Mammary epithelial cell (primary cell): ENCODE measurements at regions not wholly inside any gene's neighbourhood (a gene's known extent, or its start where the extent isn't known, plus 50 kb on each side); places are given as distances from the start of the nearest gene placed in this dataset.

Experiments
- CTCF ChIP-seq, 2 donors: IDR thresholded peaks in 1 of 2; conservative IDR thresholded peaks in 1 of 2; 2 replicates each; pipeline ENCODE4 v1.5.1; 2011 to 2012; ENCODE audit warnings: inconsistent platforms in 2 of 2, low read length in 2 of 2, mild to moderate bottlenecking in 2 of 2, control low read depth in 1 of 2, low read depth in 1 of 2; ENCODE audit not compliant: insufficient read depth in 1 of 2; ENCODE audit errors: extremely low read depth in 1 of 2
- EZH2 ChIP-seq: IDR thresholded peaks from 2 replicates; pipeline ENCODE4 v1.6.1; 2012; ENCODE audit warnings: low read length, inconsistent platforms, borderline replicate concordance

- TF ChIP-seq CTCF (conservative IDR thresholded peaks at IDR 0.05 in 1 of 2, IDR thresholded peaks at IDR 0.05 in 1 of 2; ENCODE audit: extremely low read depth in 1 of 2, insufficient read depth in 1 of 2, low read depth in 1 of 2, low read length in 2 of 2) (no peak), EZH2 (no peak)
Measured at GRCh38 chr12:17652436-17652835, 437.6 kb downstream of the RERGL start.
